GM23248 (cell line): ENCODE measurements at regions not wholly inside any gene's neighbourhood (a gene's known extent, or its start where the extent isn't known, plus 50 kb on each side); places are given as distances from the start of the nearest gene placed in this dataset.

Experiments
- EZH2 ChIP-seq: fragments of 200-600 bp; sonication (generic); IDR thresholded peaks from 2 replicates; pipeline ENCODE4 v1.6.1; 2018; ENCODE audit warnings: antibody characterized with exemption, mild to moderate bottlenecking; ENCODE audit not compliant: insufficient read depth, poor library complexity, severe bottlenecking
- EZH2phosphoT487 ChIP-seq: fragments of 200-600 bp; sonication (generic); IDR thresholded peaks from 2 replicates; pipeline ENCODE4 v1.6.1; 2018; ENCODE audit warnings: antibody characterized with exemption, moderate library complexity, mild to moderate bottlenecking, low read depth; ENCODE audit not compliant: insufficient read depth

DNA sequence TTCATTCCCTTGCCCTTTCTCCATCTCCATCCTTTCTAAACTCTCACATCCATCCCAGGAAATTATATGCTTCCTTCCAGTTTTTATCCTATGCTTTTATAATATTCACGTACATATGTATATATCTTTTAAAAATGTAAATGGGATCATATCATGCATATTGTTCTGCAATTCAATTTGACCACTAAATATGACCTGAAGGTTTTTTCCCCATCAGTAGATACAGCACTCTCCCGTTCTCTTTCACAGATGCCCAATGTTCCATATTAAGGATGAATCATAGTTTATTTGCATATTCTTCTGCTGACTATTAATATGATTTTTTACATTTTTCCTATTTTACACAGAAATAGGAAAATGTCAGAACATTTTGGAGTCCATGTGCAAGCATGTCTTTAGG lies 213.3 kb upstream of the PARD3B start:
- no peak for TF ChIP-seq EZH2
- TF ChIP-seq EZH2phosphoT487 = no peak
